ENCODE measurements at regions not wholly inside any gene's neighbourhood (a gene's known extent, or its start where the extent isn't known, plus 50 kb on each side); places are given as distances from the start of the nearest gene placed in this dataset.
"Not testable (repeated sequence)": the region's sequence is repeated elsewhere in the genome, so short reads cannot be mapped to it uniquely, and the experiment has no call there.

DNA sequence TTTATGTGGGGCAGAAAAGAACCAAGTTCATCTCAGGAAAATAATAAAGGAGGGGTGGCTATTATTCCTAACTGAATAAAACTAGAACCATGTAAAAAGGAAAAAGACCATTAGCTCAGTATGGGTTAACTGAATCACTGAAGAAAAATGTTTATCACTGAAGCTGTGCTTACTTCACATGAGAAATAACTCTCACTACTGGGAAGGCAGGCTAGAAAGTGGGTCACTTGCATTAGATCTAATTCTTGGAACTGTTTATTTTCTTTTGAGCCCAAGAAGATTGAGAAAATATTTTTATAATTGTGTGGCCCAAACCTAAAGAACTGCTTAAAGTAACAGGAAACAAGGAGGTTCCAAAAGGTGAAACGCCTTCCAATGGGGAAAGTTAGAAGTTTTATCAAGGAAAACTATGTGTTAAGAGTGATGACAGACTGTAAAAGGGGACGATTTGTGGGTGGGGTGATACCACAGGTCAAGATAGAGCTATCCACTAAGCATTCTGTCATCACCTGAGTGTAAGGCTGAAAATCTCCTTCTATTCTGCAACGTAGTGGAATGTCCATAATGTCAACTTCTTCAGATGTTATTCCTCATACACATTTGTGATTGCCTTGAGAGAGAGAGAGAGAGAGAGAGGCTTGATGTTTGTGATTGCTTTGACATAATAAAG is 1083.5 kb downstream of the PCDH7 start:
- FAIRE-seq: no peak
- TF ChIP-seq POLR2A (IDR thresholded peaks at IDR 0.05; ENCODE audit: low read depth, low read length): no peak
- no peak for DNase-seq (ENCODE audit: insufficient read length, low spot score)

DNA sequence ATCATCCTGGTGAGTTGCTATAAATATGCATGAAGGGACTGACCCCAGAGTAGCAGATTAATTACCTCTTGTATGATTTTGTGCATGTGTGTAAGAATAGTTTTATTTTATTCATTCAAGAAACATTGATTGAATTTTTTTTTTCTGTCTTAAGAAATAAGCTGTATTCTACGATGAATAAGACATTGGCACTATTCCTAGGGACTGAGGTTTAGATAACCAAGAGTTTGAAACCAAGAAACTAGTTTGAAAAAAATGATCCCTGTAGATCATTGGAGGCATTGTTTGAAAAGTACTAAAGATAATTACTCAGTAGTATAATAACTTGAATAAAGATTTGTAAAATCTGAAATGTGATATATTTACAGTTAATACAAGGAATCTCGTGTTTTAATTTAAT is 1086.9 kb downstream of the PCDH7 start:
- no peak for TF ChIP-seq POLR2A (IDR thresholded peaks at IDR 0.05; ENCODE audit: low read depth, low read length)
- DNase-seq (ENCODE audit: insufficient read length, low spot score): no peak
- FAIRE-seq: no peak

DNA sequence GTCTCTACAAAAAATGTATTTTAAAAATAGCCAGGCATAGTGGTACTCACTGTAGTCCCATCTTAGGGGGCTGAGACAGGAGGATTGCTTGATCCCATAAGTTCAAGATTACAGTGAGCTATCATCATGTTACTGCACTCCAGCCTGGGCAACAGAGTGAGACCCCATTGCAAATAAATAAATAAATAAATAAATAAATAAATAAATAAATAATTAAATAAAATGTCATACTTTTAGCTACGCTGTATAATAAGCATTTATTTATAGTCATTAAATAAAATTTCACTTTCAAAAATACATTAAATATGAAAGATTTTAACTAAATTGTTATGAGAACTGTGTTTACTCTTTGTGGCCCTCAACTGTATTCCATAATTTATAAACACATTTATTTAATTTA is 1124.2 kb downstream of the PCDH7 start:
- TF ChIP-seq POLR2A (IDR thresholded peaks at IDR 0.05; ENCODE audit: low read depth, low read length): no peak

DNA sequence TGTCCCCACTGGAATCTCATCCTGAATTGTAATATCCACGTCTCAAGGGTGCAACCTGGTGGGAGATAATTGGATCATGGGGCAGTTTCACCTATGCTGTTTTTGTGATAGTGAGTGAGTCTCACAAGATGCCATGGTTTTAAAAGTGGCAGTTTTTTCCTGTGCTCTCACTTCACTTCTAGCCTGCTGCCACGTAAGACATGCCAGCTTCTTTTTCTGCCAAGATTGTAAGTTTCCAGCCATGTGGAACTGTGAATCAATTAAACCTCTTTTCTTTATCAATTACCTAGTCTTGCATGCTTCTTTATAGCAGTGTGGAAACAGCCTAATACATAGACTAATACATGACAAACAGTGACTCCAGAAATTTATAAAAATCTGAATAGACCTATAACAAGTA is 1131.8 kb downstream of the PCDH7 start:
- FAIRE-seq (no peak), DNase-seq (ENCODE audit: insufficient read length, low spot score) (no peak)
- TF ChIP-seq POLR2A (IDR thresholded peaks at IDR 0.05; ENCODE audit: low read depth, low read length): no peak

More for the DNA sequence above, 1124.2 kb downstream of the PCDH7 start:
- DNase-seq (ENCODE audit: insufficient read length, low spot score) (no peak), FAIRE-seq (no peak)

DNA sequence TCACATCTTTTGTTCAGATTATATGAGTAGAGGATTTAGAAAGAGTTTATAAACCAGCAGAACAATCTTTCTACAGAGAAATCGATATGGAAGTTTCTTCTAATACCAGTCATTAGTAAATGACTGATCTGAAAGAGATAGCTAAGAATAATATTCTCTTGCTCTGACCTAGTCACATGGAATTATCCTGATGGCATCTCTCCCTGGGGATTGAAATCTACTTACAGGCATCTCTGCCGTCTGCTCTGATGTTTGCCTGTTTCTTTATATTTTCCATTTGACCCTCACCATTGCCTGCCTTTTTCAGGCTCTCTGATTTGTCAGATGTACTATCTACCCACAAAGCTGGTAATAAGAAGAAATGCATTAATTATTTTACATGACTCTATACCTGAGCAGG is 1157.3 kb downstream of the PCDH7 start:
- DNase-seq (ENCODE audit: insufficient read length, low spot score) (no peak), FAIRE-seq (no peak)
- TF ChIP-seq POLR2A (IDR thresholded peaks at IDR 0.05; ENCODE audit: low read depth, low read length): no peak

DNA sequence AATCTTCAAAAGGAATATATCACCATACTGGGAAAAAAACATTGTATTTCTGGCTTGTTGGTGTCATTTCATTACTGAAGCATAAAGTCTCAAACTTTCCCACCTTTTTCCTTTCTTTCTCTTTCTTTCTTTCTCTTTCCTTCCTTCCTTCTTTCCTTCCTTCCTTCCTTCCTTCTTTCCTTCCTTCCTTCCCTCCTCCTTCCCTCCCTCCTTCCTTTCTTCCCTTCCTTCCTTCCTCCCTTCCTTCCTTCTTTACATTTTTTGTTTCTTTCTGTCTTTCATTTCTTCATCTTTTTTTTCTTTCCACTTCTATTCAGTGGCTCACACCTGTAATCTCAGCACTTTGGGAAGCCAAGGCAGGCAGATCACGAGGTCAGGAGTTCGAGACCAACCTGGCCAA is 1160.7 kb downstream of the PCDH7 start:
- not testable (repeated sequence) for FAIRE-seq; DNase-seq (ENCODE audit: insufficient read length, low spot score)

DNA sequence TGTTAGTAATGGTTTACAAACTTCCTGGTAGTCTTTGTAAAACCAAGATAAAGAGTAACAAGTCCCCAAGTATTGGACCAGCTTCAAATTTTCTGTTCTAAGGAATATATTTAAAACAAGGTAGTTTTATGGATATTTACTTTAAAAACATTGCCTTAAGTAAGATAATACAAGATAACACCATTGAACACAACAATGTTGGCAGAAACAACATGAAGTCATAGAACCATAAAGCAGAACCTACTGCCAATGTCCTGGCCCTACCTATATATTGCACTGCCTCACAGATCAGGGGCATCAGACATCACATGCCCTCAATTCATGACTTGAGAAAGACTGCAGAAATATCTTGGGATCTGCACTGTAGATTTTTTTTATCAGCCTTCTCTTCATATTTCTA is 1176.2 kb downstream of the PCDH7 start:
- no peak for TF ChIP-seq POLR2A (IDR thresholded peaks at IDR 0.05; ENCODE audit: low read depth, low read length)
- DNase-seq (ENCODE audit: insufficient read length, low spot score): no peak
- FAIRE-seq: no peak

DNA sequence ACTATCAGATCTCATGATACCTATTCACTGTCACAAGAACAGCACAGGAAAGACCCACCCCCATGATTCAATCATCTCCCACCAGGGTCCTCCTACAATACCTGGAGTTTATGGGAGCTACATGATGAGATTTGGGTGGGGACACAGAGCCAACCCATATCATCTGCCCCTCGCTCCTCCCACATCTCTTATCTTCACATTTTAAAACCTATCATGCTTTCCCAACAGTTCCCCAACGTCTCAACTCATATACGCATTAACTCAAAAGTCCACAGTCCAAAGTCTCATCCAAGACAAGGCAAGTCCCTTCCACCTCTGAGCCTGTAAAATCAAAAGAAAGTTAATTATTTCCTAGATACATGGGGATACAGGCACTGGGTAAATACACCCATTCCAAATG is 1185.2 kb downstream of the PCDH7 start:
- DNase-seq (ENCODE audit: insufficient read length, low spot score): no peak
- FAIRE-seq: no peak
- TF ChIP-seq POLR2A (IDR thresholded peaks at IDR 0.05; ENCODE audit: low read depth, low read length): no peak

DNA sequence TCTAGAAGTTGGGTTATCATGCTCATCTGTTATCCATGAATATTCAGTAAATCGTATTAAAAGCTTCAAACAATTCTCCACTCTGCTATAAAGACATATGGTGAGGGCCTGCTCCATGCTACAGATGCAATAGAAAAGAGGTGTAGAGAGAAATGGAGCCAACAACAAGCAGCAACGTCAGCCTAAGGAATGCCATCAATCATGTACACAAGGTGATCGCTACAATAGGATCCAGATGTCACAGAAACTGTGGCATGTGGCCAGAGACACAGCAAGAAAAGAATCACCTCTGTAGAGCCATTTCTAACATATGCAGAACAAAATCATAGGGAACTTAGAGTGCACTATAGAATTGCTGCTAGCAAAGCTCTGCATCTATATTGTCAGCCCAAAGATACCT is 1188.1 kb downstream of the PCDH7 start:
- TF ChIP-seq POLR2A (IDR thresholded peaks at IDR 0.05; ENCODE audit: low read depth, low read length): no peak
- DNase-seq (ENCODE audit: insufficient read length, low spot score): no peak
- no peak for FAIRE-seq

DNA sequence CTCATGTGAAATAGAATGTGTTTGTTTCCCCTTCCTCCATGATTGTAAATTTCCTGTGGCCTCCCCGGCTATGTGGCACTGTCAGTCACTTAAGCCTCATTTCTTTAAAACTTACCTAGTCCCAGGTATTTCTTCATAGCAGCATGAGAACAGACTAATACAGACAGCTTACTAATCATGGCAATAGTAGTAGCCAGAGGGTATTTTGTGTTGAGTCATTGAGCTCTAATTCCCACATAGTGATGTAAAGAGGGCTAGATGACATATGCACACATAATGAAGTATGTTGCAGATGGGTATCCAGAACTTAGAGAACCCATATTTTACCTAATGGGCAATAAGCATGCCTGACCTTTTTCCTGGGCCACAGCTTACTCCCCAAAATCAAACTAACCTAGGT is 1197.2 kb downstream of the PCDH7 start:
- no peak for TF ChIP-seq POLR2A (IDR thresholded peaks at IDR 0.05; ENCODE audit: low read depth, low read length)
- FAIRE-seq (no peak), DNase-seq (ENCODE audit: insufficient read length, low spot score) (no peak)

DNA sequence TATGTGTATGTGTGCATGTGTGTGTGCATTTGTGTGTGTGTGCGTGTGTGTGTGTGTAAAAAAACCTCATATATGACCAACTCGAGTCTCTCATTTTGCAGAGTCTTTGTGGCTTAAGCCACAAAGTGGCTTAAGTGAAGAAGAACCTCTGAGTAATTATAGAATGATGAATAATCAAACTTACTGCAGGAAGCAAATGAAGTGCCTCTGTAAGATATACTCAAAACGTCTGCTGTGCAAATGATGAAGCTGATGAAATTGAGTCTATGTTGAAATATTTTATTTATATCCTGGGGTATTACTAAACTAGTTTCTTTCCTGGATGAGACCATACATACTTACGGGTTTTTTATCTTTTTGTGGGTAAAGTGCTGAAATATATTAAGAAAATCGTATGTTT is 1198.7 kb downstream of the PCDH7 start:
- DNase-seq (ENCODE audit: insufficient read length, low spot score) (no peak), FAIRE-seq (no peak)
- no peak for TF ChIP-seq POLR2A (IDR thresholded peaks at IDR 0.05; ENCODE audit: low read depth, low read length)

DNA sequence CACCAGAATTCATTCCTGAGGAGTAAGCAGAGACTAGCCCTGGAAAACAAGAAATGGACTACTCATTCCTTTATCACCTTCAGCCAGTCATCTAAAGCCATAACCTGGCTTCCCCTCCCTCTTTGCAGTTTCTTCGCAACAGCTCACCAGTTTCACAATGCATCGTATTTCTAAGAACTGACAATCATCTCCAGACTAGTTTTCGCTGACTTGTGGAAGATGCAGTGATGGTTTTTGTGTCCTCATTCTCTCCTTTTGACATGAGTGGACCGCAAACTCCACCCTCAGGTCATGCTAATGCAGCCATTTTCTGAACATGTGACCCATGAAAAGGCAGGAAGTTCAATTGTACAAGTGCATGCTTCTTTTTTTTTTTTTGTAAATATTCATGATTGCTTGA is 1203.5 kb downstream of the PCDH7 start:
- no peak for TF ChIP-seq POLR2A (IDR thresholded peaks at IDR 0.05; ENCODE audit: low read depth, low read length)
- no peak for FAIRE-seq
- no peak for DNase-seq (ENCODE audit: insufficient read length, low spot score)

DNA sequence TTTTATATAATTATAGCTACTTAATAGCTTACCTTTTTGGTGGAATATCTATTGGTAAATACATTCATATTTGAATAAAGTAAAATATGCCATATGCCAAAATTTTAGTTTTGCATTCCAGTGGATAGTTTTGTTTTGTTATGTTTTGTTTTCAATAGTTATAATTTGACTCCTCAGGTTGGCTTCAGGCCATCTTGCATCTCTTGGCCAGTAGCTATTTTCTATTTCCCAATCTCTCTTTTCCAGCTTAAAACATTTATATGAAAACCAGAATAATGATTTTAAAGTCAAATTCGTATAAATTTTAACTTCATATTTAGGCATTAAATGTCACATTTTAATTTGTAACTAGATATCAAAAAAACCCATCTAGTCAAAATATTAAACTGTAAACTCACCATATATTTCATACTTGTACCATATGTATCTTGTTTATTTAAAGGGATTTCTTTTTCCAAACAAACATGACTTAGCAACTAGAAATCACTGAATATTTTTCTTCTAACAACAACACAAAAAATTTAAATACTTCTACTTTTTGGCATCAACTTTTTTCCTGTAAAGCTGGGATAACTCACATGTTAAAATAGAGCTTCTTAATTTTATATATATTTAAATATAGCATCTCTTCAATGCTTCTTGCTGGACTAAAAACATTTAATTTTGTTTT is 1209.6 kb downstream of the PCDH7 start:
- no peak for DNase-seq (ENCODE audit: insufficient read length, low spot score)
- no peak for TF ChIP-seq POLR2A (IDR thresholded peaks at IDR 0.05; ENCODE audit: low read depth, low read length)
- FAIRE-seq: no peak

DNA sequence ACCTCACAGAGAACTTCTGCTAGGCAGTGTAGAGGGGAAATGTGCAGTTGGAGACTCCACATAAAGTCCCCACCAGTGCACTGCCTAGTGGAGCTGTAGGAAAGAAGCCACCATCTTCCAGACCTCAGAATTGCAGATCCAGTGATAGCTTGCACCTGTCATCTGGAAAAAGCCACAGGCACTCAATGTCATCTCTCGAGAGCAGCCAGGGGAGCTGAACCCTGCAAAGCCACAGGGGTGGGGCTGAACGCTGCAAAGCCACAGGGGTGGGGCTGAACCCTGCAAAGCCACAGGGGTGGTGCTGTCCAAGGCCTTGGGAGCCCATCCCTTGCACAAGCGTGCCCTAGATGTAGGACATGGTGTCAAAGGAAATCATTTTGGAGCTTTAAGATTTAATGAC is 1226.3 kb downstream of the PCDH7 start:
- DNase-seq (ENCODE audit: insufficient read length, low spot score): no peak
- TF ChIP-seq POLR2A (IDR thresholded peaks at IDR 0.05; ENCODE audit: low read depth, low read length): no peak
- FAIRE-seq: no peak

DNA sequence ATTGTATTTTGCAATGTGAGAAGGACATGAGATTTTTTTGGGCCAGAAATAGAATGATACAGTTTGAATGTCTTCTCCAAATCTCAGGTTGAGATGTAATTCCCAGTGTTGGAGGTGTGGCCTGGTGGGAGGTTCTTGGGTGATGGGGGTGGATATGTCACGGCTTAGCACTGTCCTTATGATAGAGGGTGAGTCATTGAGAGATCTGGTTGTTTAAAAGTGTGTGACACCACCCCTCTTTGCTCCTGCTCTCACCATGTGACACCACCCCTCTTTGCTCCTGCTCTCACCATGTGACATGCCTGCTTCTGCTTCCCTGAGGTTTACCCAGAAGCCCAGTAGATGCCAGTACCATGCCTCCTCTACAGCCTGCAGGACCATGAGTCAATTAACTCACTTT is 1226.9 kb downstream of the PCDH7 start:
- FAIRE-seq: no peak
- no peak for DNase-seq (ENCODE audit: insufficient read length, low spot score)
- TF ChIP-seq POLR2A (IDR thresholded peaks at IDR 0.05; ENCODE audit: low read depth, low read length): no peak

Data from H54 (cell line).